GM19043 (cell line): ENCODE measurements at regions not wholly inside any gene's neighbourhood (a gene's known extent, or its start where the extent isn't known, plus 50 kb on each side); places are given as distances from the start of the nearest gene placed in this dataset.
A peak's percentile ranks its signal among the peaks of the same experiment; 100 is the strongest.

Experiments used
- ATAC-seq: cut with Tn5 transposase; IDR thresholded peaks from one replicate; pipeline ENCODE4 v1.9.1; 2021; ENCODE audit warnings: low read depth; ENCODE audit not compliant: unreplicated experiment

DNA sequence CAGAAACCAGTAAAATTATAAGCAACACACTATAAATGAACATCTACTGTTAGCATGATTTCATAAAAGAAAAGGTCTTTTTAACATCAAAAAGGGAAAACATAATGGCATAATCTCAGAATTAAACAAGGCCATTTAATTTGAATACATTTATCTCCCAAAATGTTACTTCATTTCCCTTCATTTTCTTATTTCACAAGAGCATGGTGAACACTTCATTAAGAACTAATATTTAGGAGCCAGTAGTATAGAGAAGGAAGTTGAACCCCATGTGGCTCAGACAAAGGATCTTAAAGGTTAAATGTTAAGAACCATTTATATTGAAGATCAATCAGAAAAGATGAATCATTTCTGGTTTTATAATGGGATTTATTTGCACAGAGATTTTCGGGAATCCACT is 981.7 kb downstream of the TTLL7 start:
- ATAC-seq, result no peak

DNA sequence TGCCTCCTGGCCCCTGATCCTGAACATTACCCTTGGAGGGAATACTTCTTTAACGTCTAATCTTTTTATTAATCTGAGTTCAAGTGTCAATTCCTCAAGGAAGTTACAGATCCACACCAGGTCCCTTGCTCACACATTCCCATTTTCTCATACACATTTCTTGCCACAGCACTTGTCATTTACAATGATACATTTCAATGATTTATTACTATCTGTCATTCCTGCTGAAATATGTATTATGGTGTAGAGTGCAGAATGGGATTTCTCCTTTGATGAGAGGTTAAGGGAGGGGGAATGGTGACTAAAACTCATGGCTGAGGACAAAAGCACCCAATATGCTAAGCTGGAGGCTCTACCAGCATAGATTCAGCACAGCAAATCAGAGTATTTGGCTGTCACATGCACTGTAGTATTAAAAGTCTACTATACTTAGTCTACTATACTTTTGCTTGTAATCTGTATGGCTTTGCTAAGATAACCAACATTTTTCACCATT is 982.5 kb downstream of the TTLL7 start:
- no peak for ATAC-seq

DNA sequence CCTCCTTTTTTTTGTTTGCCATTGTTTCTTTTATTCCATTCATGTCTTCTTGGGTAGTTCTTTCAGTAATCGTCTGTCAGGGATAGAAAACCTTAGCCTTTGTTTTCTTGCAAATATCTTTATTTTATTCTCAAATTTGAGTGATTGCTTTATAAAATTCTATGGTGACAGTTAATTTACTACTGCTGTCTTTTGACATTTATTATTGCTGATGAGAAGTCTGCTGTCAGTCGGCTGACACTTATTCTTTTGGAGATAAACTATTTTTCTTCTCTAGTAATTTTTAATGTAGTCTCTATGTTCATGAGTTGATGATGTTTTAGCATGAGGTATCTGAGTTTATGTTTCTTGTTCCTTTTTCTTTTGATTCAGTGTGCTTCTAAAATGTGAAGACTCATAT is 983.8 kb downstream of the TTLL7 start:
- ATAC-seq, result no peak

DNA sequence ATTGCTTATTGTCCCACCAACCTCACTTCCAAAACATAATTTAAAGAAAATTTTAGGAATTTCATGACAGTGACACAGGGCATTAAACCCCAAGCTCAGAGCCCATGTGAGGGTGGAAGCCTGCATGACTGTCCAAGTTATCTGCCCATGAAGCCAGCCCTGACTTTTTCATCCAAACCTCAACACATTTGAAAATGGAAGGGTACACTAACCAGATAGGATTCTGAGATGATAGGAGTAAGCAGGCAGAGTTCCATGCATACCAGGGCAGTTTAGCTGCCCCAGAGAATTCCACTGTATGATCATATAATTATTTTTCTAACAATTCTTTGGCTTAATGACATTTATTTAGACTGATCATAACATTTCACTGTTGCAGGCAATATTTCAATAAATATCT is 986.0 kb downstream of the TTLL7 start:
- no peak for ATAC-seq

DNA sequence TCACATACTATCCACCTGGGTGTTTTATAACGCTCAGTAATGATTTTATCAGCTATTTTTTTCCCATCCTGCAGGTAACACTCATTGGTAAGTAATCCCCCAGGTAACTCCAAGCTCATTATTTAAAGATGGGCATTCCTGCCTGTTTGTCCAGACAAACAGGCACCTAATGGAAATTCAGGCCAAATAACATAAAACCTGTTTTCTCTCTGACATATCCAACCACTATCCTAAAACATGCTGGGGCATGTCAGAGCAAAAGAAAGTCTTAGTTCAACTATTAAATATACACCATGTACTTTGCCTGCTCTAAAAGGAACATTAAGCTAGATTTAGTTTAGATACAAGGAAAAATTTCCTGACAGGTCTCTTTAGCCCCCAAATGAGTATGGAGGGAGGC is 987.7 kb downstream of the TTLL7 start:
- no peak for ATAC-seq

DNA sequence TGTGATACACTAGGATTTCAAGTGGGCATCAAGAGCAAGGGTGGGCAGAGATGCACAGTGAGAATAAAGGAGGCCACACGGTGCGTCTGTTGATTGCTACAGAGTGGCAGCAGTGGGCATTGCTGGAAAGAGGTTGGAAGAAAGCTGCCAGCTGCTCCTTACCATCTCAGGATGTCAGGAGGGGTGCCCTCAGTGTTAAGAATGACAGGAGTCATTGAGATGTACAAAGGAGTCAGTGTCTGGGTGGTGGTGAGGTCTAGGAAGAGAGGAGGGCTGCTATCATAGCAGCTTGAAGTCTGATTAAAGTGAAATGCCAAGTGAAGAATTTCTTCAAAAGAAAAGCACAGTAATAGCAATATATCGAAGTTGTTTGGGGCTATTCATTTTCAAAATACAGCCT is 992.7 kb downstream of the TTLL7 start:
- no peak for ATAC-seq

DNA sequence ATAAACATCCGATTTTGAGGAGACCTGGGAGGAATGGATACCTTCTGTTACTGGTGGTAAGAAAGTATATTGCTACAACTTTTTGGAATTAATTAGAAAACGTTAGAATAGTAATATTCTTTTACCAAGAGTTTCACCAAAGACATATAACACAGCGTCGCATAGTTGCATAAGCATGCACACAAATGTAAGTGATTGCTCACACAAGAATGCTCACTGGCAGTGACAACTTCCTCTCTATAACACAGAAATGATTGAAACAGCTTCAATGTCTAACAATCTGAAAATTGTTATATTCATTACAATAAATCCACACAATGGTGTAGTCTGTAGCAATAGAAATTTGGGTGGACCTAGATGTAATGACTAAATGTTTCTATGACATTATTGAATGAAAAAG is 998.6 kb downstream of the TTLL7 start:
- no peak for ATAC-seq

DNA sequence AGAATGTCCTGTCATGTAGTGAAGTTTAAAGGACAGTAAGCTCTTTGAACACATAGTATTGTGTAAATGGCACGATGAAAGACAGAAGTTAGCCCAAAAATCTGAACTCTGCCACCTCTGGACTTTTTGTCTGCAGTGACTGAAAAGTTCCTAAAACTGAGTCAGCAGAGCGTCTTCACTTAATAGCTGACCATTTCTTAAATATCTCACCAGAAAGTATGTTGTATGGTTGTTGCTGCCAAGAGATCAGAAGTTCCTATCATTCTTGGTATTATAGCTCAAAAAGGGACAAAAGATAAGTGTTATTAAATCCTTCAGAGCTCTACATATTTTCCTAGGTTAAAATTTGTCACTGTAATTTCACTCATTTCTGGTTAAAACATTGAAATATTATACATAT is 1003.0 kb downstream of the TTLL7 start:
- no peak for ATAC-seq

DNA sequence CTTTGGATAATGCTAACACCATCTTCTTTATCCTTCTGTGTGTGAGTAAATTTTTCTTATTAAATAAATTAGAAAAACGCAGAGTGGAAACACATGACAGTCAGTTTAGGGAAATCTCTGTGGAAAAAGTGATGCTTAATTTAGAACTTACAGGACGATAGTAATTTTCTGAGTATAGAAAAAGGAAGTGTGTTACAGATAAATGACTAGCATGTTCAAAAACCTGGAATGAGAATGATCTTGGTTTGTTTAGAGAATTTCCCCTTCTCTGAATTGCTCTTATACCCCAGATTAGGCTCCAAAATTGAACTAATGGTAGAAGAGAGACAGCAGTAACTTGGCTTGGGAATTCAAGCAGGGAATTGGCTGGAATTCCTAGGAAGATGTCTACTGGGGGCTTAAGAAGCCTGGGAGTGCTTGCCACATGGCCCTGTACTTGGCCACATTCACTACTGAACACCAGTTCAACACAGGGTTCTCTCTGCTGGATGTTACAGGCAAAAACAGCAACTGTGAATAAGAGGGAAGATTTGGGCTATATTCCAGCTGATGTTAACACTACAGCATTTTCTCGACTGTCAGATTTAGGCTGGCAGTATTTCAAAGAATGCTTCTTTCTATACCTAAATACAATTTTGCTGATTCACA is 1004.2 kb downstream of the TTLL7 start:
- no peak for ATAC-seq

DNA sequence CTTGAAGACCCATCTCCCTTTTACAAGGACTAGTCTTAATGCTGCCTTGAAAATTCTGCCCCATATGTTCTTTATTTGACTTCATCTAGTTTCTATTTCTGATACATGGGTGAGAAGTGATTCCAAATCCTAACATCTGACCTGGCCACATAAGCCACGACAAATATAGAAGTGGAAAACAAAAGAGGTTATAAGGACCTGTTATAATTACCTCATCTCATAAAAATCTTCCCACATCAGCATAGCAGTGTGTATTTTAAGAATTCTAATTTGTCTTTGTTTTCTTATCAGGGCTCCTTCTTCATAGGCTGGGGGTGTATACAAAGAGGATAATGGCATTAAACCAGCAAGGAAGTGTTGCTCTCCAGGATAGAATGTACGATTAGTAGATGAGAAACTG is 1007.4 kb downstream of the TTLL7 start:
- ATAC-seq, result no peak

DNA sequence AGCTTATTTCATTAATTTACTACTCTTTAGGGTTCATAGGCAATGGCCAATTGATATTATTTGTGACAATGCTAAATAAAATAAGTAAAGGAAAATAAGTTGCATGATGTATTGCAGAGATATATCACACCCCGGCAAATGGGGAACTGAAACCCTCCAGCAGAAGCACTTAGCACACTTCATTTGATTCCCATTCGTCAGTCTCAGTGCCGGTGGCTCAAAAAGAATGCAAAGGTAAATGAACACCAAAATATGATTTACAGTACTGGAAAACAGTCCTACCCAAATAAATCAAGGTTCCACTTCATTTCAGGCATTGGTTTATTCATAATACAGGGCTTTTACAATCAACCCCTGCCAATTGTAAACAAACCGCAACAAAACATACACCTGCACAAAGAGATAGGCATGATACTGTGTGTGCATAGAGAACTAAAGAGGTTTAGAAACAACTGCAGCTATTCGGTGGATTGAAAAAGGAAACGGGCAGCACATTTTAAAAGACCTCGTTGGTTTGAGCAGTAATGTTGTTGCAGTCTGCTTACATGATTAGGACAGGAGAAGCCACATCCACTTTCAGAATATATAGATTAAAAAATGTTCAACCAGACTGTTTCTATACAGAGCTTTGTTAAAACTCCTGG is 1019.2 kb downstream of the TTLL7 start:
- ATAC-seq, result peak; percentile 98

DNA sequence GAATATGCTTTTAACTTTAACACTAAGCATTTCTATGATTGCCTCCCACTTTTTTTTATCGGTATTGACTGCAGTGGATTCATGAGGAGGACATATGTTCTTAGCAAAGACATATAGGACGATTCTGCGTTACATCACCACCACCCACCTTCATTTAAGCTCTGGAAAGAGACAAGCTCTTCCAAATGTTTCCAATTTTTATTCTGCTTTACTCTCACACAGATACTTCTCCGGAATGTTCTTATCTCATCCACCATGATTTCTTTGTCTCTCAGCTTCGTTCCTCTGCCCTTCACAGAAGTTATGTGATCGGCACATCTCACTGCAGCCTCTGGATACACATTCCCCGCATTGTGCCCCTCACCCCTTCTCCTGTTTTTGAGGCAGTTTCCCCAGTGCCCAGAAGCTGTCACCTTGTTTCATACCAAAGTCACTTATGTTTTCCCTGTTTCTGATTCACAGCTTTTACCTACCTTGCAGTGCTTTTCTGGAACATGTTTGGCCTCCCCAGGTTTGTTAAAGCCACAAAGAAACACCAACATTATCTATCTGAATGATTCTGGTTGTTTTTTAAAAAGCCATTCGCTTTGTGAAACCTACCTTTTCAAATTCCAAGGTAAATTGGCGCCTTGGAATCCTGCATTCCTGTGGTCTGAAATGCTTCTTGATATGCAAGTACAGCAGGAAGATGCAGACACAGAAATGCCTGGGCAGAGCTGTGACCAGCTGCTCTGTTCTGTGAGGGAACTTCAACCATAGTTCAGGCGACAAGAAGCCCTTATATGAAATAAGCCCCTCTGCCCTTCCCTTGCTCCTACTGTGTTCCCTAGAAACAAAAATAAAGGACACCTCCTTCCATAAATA is 1020.2 kb downstream of the TTLL7 start:
- ATAC-seq, result no peak

DNA sequence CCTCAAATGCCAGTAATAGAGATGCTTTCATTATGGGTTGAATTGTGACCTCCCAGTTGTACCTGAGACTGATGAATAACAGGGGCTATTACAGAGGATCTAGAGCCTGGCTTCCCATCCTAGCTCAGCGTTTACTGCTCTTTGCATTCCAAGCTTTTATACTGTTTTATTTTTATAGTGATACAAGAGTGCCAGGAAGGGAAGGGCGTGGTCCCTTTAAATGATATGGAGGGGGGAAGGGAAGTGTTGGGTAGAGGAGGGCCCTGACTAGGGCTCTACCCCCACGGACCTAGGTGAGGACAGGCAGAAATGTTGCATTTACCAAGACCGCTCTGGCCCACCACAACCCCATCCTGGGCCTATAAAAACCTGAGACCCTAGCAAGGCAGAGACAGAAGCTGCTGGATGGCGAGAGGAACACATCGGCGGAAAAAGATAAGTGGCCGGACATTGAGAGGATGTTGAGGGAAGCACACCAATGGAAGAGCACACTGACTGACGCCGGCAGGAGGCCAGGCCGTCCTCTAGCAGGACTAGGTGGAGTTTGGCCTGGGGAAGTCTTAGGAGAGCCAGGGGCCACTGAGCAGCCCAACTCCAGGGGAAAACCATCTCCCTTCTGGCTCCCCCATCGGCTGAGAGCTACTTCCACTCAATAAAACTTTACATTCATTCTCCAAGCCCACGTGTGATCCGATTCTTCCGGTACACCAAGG is 1025.9 kb downstream of the TTLL7 start:
- ATAC-seq, result no peak

DNA sequence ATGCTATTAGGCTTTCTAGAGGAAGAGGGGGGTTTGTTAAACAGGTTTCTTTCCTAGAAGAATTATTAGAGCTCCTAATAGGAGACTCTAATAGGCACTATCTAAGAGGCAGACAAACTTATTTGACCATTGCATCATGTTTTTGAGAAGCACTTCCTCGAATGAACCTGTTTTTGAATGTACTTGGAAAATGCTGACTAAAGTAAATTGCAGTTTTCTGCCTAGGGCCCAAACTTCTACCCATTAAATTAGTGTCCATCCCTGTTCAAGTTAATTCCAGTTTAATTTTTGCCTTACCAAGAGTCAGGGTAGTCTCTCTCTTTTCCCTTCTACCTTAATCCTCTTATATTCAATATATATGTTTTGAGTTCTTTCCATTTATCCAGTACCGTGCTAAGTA is 1029.6 kb downstream of the TTLL7 start:
- ATAC-seq, result no peak

DNA sequence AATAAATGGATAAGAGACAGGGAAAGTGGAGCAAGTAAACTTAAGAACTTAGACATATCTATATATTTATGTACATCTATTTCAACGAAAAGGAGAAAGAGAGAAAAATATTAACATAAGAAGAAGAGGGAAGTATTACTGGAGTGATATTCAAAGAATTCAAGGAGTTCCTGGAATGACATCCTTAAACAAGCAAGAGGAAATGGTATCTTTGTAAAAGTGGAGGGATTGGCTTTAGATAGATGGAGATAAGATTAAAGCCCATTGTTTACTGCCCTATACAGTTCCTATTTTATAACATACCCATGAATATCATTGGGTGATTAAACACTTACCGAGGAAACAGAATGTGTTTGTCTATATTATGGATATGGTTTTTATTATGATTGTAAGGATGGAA is 1036.3 kb downstream of the TTLL7 start:
- no peak for ATAC-seq

DNA sequence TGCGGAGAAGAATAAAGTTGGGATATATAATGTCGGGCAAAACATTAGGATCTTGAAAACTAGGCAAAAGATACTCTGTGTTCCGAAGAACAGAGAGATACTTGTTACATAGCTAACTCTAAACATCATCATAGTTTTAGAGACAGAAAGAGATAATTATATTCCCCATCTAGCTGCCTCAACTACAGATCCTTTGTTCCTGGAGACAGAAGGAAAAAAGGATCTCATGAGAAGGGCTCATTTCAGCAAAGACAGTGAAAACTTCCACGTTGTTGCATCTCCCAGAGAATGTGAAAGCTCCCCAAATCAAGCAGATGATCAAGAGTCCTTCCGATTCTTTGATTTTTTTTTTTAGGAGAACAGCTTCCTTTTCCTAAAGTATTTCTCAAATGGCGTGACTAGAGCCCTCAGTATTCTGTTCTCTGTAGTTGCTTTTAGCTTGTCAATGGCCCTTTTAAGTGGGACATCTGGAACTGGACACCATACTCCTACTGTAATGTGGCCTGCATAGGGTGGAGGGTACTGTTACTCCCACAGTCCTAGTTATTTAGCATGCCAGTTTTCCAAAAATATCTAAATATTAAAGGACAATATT is 1048.2 kb downstream of the TTLL7 start:
- no peak for ATAC-seq

DNA sequence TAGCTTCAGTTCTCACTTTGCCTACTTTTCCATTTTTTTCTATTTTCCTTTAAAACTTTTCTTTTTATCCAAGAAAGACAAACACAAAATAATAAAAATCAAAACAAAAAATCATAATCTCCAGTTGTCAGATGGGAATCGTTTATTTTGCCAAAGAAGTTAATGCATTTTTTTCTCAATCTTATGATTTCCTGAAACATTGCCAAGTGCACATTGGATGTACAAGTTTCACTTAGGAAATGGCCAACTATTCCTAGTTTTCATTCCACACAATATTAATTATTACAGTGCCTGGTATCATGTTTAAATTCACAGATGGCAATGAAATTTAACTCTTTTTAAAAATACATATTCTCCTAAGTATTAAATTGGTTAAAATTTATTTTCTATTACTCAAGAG is 1050.5 kb downstream of the TTLL7 start:
- ATAC-seq, result no peak

DNA sequence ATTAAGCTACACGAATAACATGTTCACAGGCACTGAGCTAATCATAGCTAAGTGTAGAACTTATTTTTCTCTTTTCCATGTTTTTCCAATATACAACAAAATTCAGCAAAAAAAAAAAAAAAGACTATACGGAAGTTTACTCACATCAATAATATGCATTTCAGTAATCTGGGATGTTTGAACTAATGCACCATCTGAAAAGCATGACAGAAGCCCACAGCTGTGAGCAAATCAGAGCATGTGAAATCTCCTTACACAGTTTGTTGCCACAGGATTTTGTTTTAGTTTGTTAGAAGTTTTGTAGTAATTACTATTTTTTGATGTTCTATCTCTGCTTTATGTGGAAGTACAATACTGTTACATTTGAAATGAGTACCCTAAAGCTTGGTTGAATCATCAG is 1051.7 kb downstream of the TTLL7 start:
- ATAC-seq, result no peak

DNA sequence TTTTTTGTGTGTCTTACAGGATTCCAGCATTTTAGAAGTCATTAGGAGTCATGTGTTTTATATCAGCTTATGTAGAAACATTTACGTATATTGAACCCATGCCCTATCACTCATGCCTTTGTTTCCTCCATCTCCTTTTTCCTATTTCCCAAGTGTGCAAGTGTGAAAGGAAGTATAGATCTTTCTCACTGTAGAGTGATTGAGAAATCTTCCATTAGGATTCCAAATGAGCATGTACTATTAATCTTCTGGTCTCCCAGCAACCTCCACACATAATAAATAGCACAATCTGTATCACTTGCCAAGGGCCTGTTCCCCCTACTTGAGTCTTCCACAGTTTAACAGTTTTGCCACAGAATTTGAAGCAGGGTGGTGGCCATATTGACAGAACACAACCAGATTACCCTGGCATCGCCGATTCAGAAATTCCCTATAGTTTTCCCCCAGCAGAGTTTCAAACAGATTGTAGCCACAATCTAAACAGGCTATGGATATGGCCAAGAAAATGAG is 1052.8 kb downstream of the TTLL7 start:
- ATAC-seq, result no peak

DNA sequence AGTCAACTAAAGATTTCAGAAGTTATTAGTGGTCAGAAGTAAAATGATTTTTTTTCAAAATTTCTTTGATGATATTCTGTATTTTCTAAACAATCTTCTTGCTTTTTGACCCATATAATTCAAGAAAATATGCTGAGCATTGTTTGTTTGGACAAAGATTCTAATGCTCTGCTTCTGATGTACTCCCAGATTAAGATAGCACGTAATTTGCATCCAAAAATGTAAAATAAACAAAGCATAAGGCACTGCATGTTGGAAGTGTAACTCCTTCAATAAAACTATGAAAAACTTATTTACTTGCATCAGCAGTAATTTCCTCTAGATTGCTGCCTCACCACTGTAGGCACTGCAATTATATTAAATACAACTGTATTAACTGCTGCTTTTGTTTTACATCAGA is 1054.1 kb downstream of the TTLL7 start:
- ATAC-seq, result no peak
